Fibroblast of lung (primary cell): ENCODE measurements at regions not wholly inside any gene's neighbourhood (a gene's known extent, or its start where the extent isn't known, plus 50 kb on each side); places are given as distances from the start of the nearest gene placed in this dataset.

Experiments used
- DNase-seq, 2 donors: peaks; one replicate each; pipeline versions ENCODE4 v3.0.0 to v3.0.0-alpha.2; 2010; ENCODE audit warnings: low read depth in 2 of 2
- H2AFZ ChIP-seq: 2 replicates; pipeline ENCODE4 v1.5.1; 2012; ENCODE audit warnings: low read length, control low read depth, inconsistent platforms
- H3K27ac ChIP-seq: 2 replicates; pipeline ENCODE4 v1.5.1; 2011; ENCODE audit warnings: low read length, control low read depth; ENCODE audit not compliant: insufficient read depth
- H3K27me3 ChIP-seq: 2 replicates; pipeline ENCODE4 v1.5.1; 2011; ENCODE audit warnings: mild to moderate bottlenecking, low read length; ENCODE audit not compliant: control insufficient read depth, insufficient read depth
- H3K36me3 ChIP-seq: 2 replicates; pipeline ENCODE4 v1.5.1; 2011; ENCODE audit warnings: low read length; ENCODE audit not compliant: control insufficient read depth, insufficient read depth
- H3K4me1 ChIP-seq: 2 replicates; pipeline ENCODE4 v1.5.1; 2011; ENCODE audit warnings: low read length; ENCODE audit not compliant: control insufficient read depth, insufficient read depth; ENCODE audit errors: extremely low read depth
- H3K4me2 ChIP-seq: 2 replicates; pipeline ENCODE4 v1.5.1; 2011; ENCODE audit warnings: low read length, control low read depth; ENCODE audit not compliant: insufficient read depth; ENCODE audit errors: extremely low read depth
- H3K4me3 ChIP-seq, 4 experiments: fragments of 200-600 bp in 1 of 4; sonication (generic) in 1 of 4; replicated peaks in 1 of 4; 2 replicates each; pipeline ENCODE4 v1.5.1; 2011 to 2016; ENCODE audit warnings: low read length in 4 of 4, low read depth in 3 of 4, mild to moderate bottlenecking in 3 of 4, control low read depth in 2 of 4, inconsistent platforms in 1 of 4, mixed read lengths in 1 of 4; ENCODE audit not compliant: insufficient read depth in 1 of 4; ENCODE audit errors: control extremely low read depth in 1 of 4
- H3K79me2 ChIP-seq: 2 replicates; pipeline ENCODE4 v1.5.1; 2012; ENCODE audit warnings: mild to moderate bottlenecking, low read length, inconsistent platforms; ENCODE audit not compliant: control insufficient read depth, insufficient read depth
- H3K9ac ChIP-seq: 2 replicates; pipeline ENCODE4 v1.5.1; 2011; ENCODE audit warnings: mild to moderate bottlenecking, low read length, control low read depth; ENCODE audit not compliant: insufficient read depth
- H3K9me3 ChIP-seq: 2 replicates; pipeline ENCODE4 v1.5.1; 2012; ENCODE audit warnings: low read depth, low read length; ENCODE audit not compliant: control insufficient read depth, insufficient read depth
- H4K20me1 ChIP-seq: 2 replicates; pipeline ENCODE4 v1.5.1; 2011; ENCODE audit warnings: low read length; ENCODE audit not compliant: control insufficient read depth, insufficient read depth; ENCODE audit errors: extremely low read depth
- CTCF ChIP-seq, 2 donors: IDR thresholded peaks in 1 of 2; conservative IDR thresholded peaks in 1 of 2; 1 replicate in 1 of 2; 2 replicates in 1 of 2; pipeline ENCODE4 v1.5.1; 2011 to 2012; ENCODE audit warnings: low read length in 2 of 2, control low read depth in 1 of 2, inconsistent platforms in 1 of 2, low read depth in 1 of 2, mild to moderate bottlenecking in 1 of 2
- EZH2 ChIP-seq: IDR thresholded peaks from 2 replicates; pipeline ENCODE4 v1.5.1; 2012; ENCODE audit warnings: low read length, control low read depth, mild to moderate bottlenecking; ENCODE audit errors: missing control alignments

GRCh38 chr22:49155770-49156580 lies 671.7 kb downstream of the BRD1 start:
- Histone ChIP-seq H3K9ac (no peak overlapping the region), H3K4me3 (no peak overlapping the region), H4K20me1 (no peaks in the 10 kb centered on the region), H3K36me3 (no peaks in the 10 kb centered on the region), H2AFZ (no peak overlapping the region), H3K27me3 (no peaks in the 10 kb centered on the region), H3K4me1 (no peaks in the 10 kb centered on the region), H3K79me2 (no peaks in the 10 kb centered on the region), H3K9me3 (no peaks in the 10 kb centered on the region), H3K27ac (no peak overlapping the region), H3K4me2 (no peak overlapping the region)
- no peak for DNase-seq
- TF ChIP-seq CTCF (conservative IDR thresholded peaks at IDR 0.05 in 1 of 2, IDR thresholded peaks at IDR 0.05 in 1 of 2; ENCODE audit: low read depth in 1 of 2, low read length in 2 of 2) (no peak), EZH2 (no peak)

DNA sequence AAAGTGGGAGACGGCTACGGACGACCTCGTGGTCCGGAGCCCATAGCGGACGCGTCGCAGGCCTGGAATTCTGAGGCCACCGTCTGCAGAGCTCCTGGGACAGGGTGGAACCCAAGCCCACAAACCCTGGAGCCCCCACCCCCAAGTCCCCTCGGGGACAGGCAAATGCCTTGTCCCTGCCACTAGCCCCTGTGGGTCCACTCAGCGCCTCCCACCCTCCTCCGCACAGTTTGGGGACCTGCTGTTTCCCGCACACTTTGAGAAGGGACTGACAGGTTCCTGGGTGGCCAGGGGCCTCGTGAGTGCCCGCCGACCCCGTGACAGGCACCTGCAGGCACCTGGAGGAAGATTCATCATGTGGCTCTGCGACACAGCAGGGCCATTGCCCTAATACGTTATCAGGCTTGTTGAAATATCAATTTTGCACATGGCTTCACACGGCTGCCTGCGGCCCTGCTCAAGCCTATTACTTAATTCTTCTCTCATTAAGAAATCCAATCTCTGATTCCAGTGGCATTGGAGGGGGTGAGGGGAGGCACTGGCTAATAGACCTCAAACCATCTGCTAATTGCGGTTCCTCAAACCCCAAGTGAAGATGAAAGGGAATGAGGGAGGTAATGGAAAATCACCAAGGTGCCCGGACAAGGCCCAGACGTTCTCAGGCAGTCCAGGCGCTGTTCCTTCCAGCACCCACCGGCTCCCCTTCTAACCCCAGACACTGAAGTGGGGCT lies 672.5 kb downstream of the BRD1 start:
- no peaks in the 10 kb centered on the region for H3K4me1 ChIP-seq
- no peaks in the 10 kb centered on the region for H3K9me3 ChIP-seq
- TF ChIP-seq CTCF (conservative IDR thresholded peaks at IDR 0.05 in 1 of 2, IDR thresholded peaks at IDR 0.05 in 1 of 2; ENCODE audit: low read depth in 1 of 2, low read length in 2 of 2) (no peak), EZH2 (no peak)
- H3K4me3 ChIP-seq = no peak overlapping the region
- no peaks in the 10 kb centered on the region for H3K79me2 ChIP-seq
- H4K20me1 ChIP-seq = no peaks in the 10 kb centered on the region
- H3K36me3 ChIP-seq = no peaks in the 10 kb centered on the region
- H3K27me3 ChIP-seq = no peaks in the 10 kb centered on the region
- H2AFZ ChIP-seq = no peak overlapping the region
- no peak overlapping the region for H3K27ac ChIP-seq
- H3K4me2 ChIP-seq = no peak overlapping the region
- DNase-seq = no peak
- no peak overlapping the region for H3K9ac ChIP-seq

GRCh38 chr22:49154433-49154832 lies 673.2 kb downstream of the BRD1 start:
- no peak overlapping the region for H3K4me2 ChIP-seq
- H3K9me3 ChIP-seq = no peaks in the 10 kb centered on the region

More at GRCh38 chr22:49154433-49154832, 673.2 kb downstream of the BRD1 start:
- no peak overlapping the region for H3K9ac ChIP-seq
- no peak overlapping the region for H2AFZ ChIP-seq
- no peak for DNase-seq
- H3K79me2 ChIP-seq = no peaks in the 10 kb centered on the region
- no peak overlapping the region for H3K4me3 ChIP-seq
- no peaks in the 10 kb centered on the region for H3K36me3 ChIP-seq
- H4K20me1 ChIP-seq = no peaks in the 10 kb centered on the region
- H3K27me3 ChIP-seq = no peaks in the 10 kb centered on the region
- TF ChIP-seq EZH2 (no peak), CTCF (conservative IDR thresholded peaks at IDR 0.05 in 1 of 2, IDR thresholded peaks at IDR 0.05 in 1 of 2; ENCODE audit: low read depth in 1 of 2, low read length in 2 of 2) (no peak)
- H3K27ac ChIP-seq = no peak overlapping the region
- no peaks in the 10 kb centered on the region for H3K4me1 ChIP-seq
